ENCODE measurements at regions not wholly inside any gene's neighbourhood (a gene's known extent, or its start where the extent isn't known, plus 50 kb on each side); places are given as distances from the start of the nearest gene placed in this dataset.
"Not testable (repeated sequence)": the region's sequence is repeated elsewhere in the genome, so short reads cannot be mapped to it uniquely, and the experiment has no call there.

GRCh38 chr9:82052081-82052480 lies 63.5 kb downstream of the SPATA31D1 start:
- intact Hi-C loops (cut with micrococcal nuclease): no loop called here

- intact Hi-C loops (cut with micrococcal nuclease): no loop called here
Observed at GRCh38 chr9:82054264-82055015, 65.9 kb downstream of the SPATA31D1 start.

- intact Hi-C loops (cut with micrococcal nuclease): no loop called here
Observed at GRCh38 chr9:82057805-82058204, 69.2 kb downstream of the SPATA31D1 start.

GRCh38 chr9:82061801-82062200 lies 73.2 kb downstream of the SPATA31D1 start:
- intact Hi-C loops (cut with micrococcal nuclease): not testable (repeated sequence)

GRCh38 chr9:82062245-82062644 lies 73.7 kb downstream of the SPATA31D1 start:
- intact Hi-C loops (cut with micrococcal nuclease): no loop called here

- intact Hi-C loops (cut with micrococcal nuclease): no loop called here
Observed at GRCh38 chr9:82073551-82074543, 85.3 kb downstream of the SPATA31D1 start.

GRCh38 chr9:82080265-82080664 lies 91.7 kb downstream of the SPATA31D1 start:
- intact Hi-C loops (cut with micrococcal nuclease): no loop called here

- intact Hi-C loops (cut with micrococcal nuclease): no loop called here
Observed at GRCh38 chr9:82081496-82081895, 92.9 kb downstream of the SPATA31D1 start.

- intact Hi-C loops (cut with micrococcal nuclease): no loop called here
Observed at GRCh38 chr9:82082563-82082962, 94.0 kb downstream of the SPATA31D1 start.

- intact Hi-C loops (cut with micrococcal nuclease): no loop called here
Observed at GRCh38 chr9:82088591-82088990, 100.0 kb downstream of the SPATA31D1 start.

- intact Hi-C loops (cut with micrococcal nuclease): no loop called here
Observed at GRCh38 chr9:82090046-82090445, 101.5 kb downstream of the SPATA31D1 start.

- intact Hi-C loops (cut with micrococcal nuclease): no loop called here
Observed at GRCh38 chr9:82091100-82091499, 102.5 kb downstream of the SPATA31D1 start.

GRCh38 chr9:82091610-82092009 lies 103.0 kb downstream of the SPATA31D1 start:
- intact Hi-C loops (cut with micrococcal nuclease): no loop called here

GRCh38 chr9:82101475-82101874 lies 112.9 kb downstream of the SPATA31D1 start:
- intact Hi-C loops (cut with micrococcal nuclease): no loop called here

- intact Hi-C loops (cut with micrococcal nuclease): no loop called here
Observed at GRCh38 chr9:82104252-82104651, 115.7 kb downstream of the SPATA31D1 start.

GRCh38 chr9:82105729-82106128 lies 117.2 kb downstream of the SPATA31D1 start:
- intact Hi-C loops (cut with micrococcal nuclease): no loop called here

GRCh38 chr9:82106536-82106935 lies 118.0 kb downstream of the SPATA31D1 start:
- intact Hi-C loops (cut with micrococcal nuclease): no loop called here

GRCh38 chr9:82108474-82108873 lies 119.9 kb downstream of the SPATA31D1 start:
- intact Hi-C loops (cut with micrococcal nuclease): no loop called here

- intact Hi-C loops (cut with micrococcal nuclease): no loop called here
Observed at GRCh38 chr9:82108941-82109340, 120.4 kb downstream of the SPATA31D1 start.

GRCh38 chr9:82109626-82110025 lies 121.1 kb downstream of the SPATA31D1 start:
- intact Hi-C loops (cut with micrococcal nuclease): no loop called here

GRCh38 chr9:82110881-82111280 lies 122.3 kb downstream of the SPATA31D1 start:
- intact Hi-C loops (cut with micrococcal nuclease): no loop called here

- intact Hi-C loops (cut with micrococcal nuclease): no loop called here
Observed at GRCh38 chr9:82115331-82115730, 126.8 kb downstream of the SPATA31D1 start.
